HepG2 (cell line): ENCODE measurements at regions not wholly inside any gene's neighbourhood (a gene's known extent, or its start where the extent isn't known, plus 50 kb on each side); places are given as distances from the start of the nearest gene placed in this dataset.

Experiments
- ATAC-seq: fragments of 200-7000 bp; cut with Tn5 transposase; 3 replicates; pipeline ENCODE4 v1.9.1; 2020; ENCODE audit warnings: mild to moderate bottlenecking, moderate library complexity
- BruUV-seq: library from RNA; stranded (reverse); fragments of 400-500 nt; replicated peaks from 2 replicates; lab custom pipeline; 2021; lab: Mats Ljungman, UMichigan
- CTCF ChIA-PET: fragments of 300-600 bp; formaldehyde crosslinking; extraction: SDS; loops from one replicate; lab custom pipeline; 2021; ENCODE audit warnings: low total read pairs, inconsistent platforms, low intra/inter-chr PET ratio; lab: Yijun Ruan, JAX
- POLR2A ChIA-PET: fragments of 350-600 bp; sonication (Branson Sonifier 250); formaldehyde crosslinking; loops from one replicate; lab custom pipeline; 2020; ENCODE audit warnings: antibody characterized with exemption, inconsistent platforms; lab: Yijun Ruan, JAX
- DNase-seq: peaks from one replicate; pipeline ENCODE4 v3.0.0-alpha.2; 2015; ENCODE audit warnings: low spot score
- FAIRE-seq: peaks from 3 replicates; lab custom pipeline; 2011; peaks lifted over from hg19 to GRCh38; lab: Jason Lieb, UNC
- H2AFZ ChIP-seq: one replicate; pipeline ENCODE4 v1.6.1; 2011; ENCODE audit warnings: low read length, inconsistent platforms
- H3K27ac ChIP-seq: fragments of 300-600 bp; 3 replicates; pipeline ENCODE4 v1.8.0; 2011; ENCODE audit warnings: mixed run types, mild to moderate bottlenecking, mixed read lengths, low read length, inconsistent platforms; ENCODE audit not compliant: insufficient read depth; ENCODE audit errors: extremely low read length
- H3K27me3 ChIP-seq, 2 experiments: fragments of 200-600 bp in 1 of 2; 2 replicates in 1 of 2; 3 replicates in 1 of 2; pipeline versions ENCODE4 v1.6.0 to v1.8.0; 2011; ENCODE audit warnings: low read length in 2 of 2, mild to moderate bottlenecking in 2 of 2, moderate library complexity in 2 of 2, inconsistent platforms in 1 of 2; ENCODE audit not compliant: insufficient read depth in 2 of 2, control insufficient read depth in 1 of 2
- H3K36me3 ChIP-seq, 2 experiments: fragments of 200-600 bp in 1 of 2; replicated peaks in 1 of 2; 2 replicates in 1 of 2; 3 replicates in 1 of 2; pipeline versions ENCODE4 v1.5.1 to v1.8.0; 2011; ENCODE audit warnings: low read length in 2 of 2, inconsistent platforms in 1 of 2; ENCODE audit not compliant: insufficient read depth in 2 of 2, control insufficient read depth in 1 of 2
- H3K4me1 ChIP-seq: 2 replicates; pipeline ENCODE4 v1.5.1; 2012; ENCODE audit warnings: low read length, inconsistent platforms; ENCODE audit not compliant: insufficient read depth
- H3K4me2 ChIP-seq: 2 replicates; pipeline ENCODE4 v1.6.0; 2011; ENCODE audit warnings: low read depth, low read length, inconsistent platforms
- H3K4me3 ChIP-seq, 3 experiments: fragments of 200-600 bp in 1 of 3; sonication (generic), shearing (Covaris generic) in 1 of 3; replicated peaks in 1 of 3; 2 replicates each; pipeline ENCODE4 v1.5.1; 2011 to 2016; ENCODE audit warnings: low read length in 3 of 3, inconsistent platforms in 2 of 3, low read depth in 2 of 3, mild to moderate bottlenecking in 2 of 3, control low read depth in 1 of 3, mixed read lengths in 1 of 3; ENCODE audit not compliant: insufficient read depth in 1 of 3
- H3K79me2 ChIP-seq: one replicate; pipeline ENCODE4 v1.6.1; 2011; ENCODE audit warnings: low read length, inconsistent platforms; ENCODE audit not compliant: insufficient read depth
- H3K9ac ChIP-seq: 2 replicates; pipeline ENCODE4 v1.6.0; 2011; ENCODE audit warnings: mild to moderate bottlenecking, low read depth, low read length, inconsistent platforms; ENCODE audit not compliant: insufficient read depth
- H3K9me3 ChIP-seq: 2 replicates; pipeline ENCODE4 v1.5.1; 2012; ENCODE audit warnings: mild to moderate bottlenecking, low read length
- H4K20me1 ChIP-seq: 2 replicates; pipeline ENCODE4 v1.6.0; 2011; ENCODE audit warnings: inconsistent platforms, mild to moderate bottlenecking, low read length, moderate library complexity; ENCODE audit not compliant: insufficient read depth
- CBFB ChIP-seq: sonication (generic); formaldehyde crosslinking; IDR thresholded peaks from 2 replicates; pipeline ENCODE4 v1.4.0; 2020; ENCODE audit warnings: missing genetic modification reagents
- HBP1 ChIP-seq: IDR thresholded peaks from 2 replicates; pipeline ENCODE4 v1.6.1; 2016; ENCODE audit warnings: low read depth, control low read depth
- HDAC2 ChIP-seq: sonication (generic); formaldehyde crosslinking; IDR thresholded peaks from 2 replicates; pipeline ENCODE4 v1.4.0; 2020; ENCODE audit warnings: missing genetic modification reagents
- MAFF ChIP-seq: IDR thresholded peaks from 2 replicates; pipeline ENCODE4 v1.6.1; 2011; ENCODE audit warnings: low read depth, low read length, improper control_type of control experiment
- NCOA5 ChIP-seq: sonication (generic); formaldehyde crosslinking; IDR thresholded peaks from 2 replicates; pipeline ENCODE4 v1.4.0; 2020; ENCODE audit warnings: missing genetic modification reagents
- RXRB ChIP-seq: IDR thresholded peaks from 2 replicates; pipeline ENCODE4 v1.6.1; 2016; ENCODE audit warnings: borderline replicate concordance, missing genetic modification reagents, missing compliant biosample characterization
- SP1 ChIP-seq, 2 experiments: fragments of 450-650 bp in 1 of 2; sonication (generic) in 1 of 2; formaldehyde crosslinking in 1 of 2; IDR thresholded peaks; 2 replicates each; pipeline versions ENCODE4 v1.4.0 to v1.6.1; 2016 to 2020; ENCODE audit warnings: missing genetic modification reagents in 1 of 2
- TFE3 ChIP-seq: IDR thresholded peaks from 2 replicates; pipeline ENCODE4 v1.6.1; 2016
- THRA ChIP-seq: sonication (generic); formaldehyde crosslinking; IDR thresholded peaks from 2 replicates; pipeline ENCODE4 v1.4.0; 2020; ENCODE audit warnings: missing genetic modification reagents, borderline replicate concordance
- YY1 ChIP-seq: IDR thresholded peaks from 2 replicates; pipeline ENCODE4 v1.6.1; 2011; ENCODE audit warnings: low read length, low read depth, moderate library complexity, mild to moderate bottlenecking; ENCODE audit not compliant: insufficient read depth, insufficient replicate concordance
- ZNF556 ChIP-seq: sonication (generic); formaldehyde crosslinking; IDR thresholded peaks from 2 replicates; pipeline ENCODE4 v1.4.0; 2020; ENCODE audit warnings: mild to moderate bottlenecking, missing genetic modification reagents, borderline replicate concordance
- ZNF564 ChIP-seq: sonication (generic); formaldehyde crosslinking; IDR thresholded peaks from 2 replicates; pipeline ENCODE4 v1.8.1; 2023; ENCODE audit warnings: mild to moderate bottlenecking, missing genetic modification reagents
- ZNF720 ChIP-seq: sonication (generic); formaldehyde crosslinking; IDR thresholded peaks from 2 replicates; pipeline ENCODE4 v1.4.0; 2020; ENCODE audit warnings: missing genetic modification reagents
- ZNF781 ChIP-seq: sonication (generic); formaldehyde crosslinking; IDR thresholded peaks from 2 replicates; pipeline ENCODE4 v1.5.1; 2020; ENCODE audit warnings: borderline replicate concordance, mild to moderate bottlenecking, missing genetic modification reagents; ENCODE audit errors: not compliant biosample characterization
- WGBS: methylation state at CpG from one replicate; pipeline ENCODE4 v1.1.6; 2017; ENCODE audit warnings: low lambda C conversion rate; 5-methylcytosine and 5-hydroxymethylcytosine counted together
- in situ Hi-C: cut with HindIII; loops from 2 replicates; pipeline ENCODE4 v1.10.0; 2017; ENCODE audit warnings: low pct_unique_long_range_greater_than_20kb; ENCODE audit not compliant: extremely low pct_ligation_motif_present
- intact Hi-C: fragments of 100-400 bp; cut with micrococcal nuclease; formaldehyde crosslinking; loops from one replicate; pipeline ENCODE4 v1.10.0; 2022; ENCODE audit not compliant: unreplicated experiment

- in situ Hi-C loops (no loop called here), intact Hi-C loops (loop anchor here (5.0 kb wide), 1 partner anchor 326 kb away; no protein-coding TSS in a partner anchor)
- Histone ChIP-seq H3K27me3 (peaks cover 0 to 7% of the 10 kb centered on the region in 2 experiments; a peak in 2 of 5 replicates), H4K20me1 (no peaks in the 10 kb centered on the region), H3K4me3 (no peak overlapping the region), H3K9me3 (no peaks in the 10 kb centered on the region), H3K36me3 (no peaks in the 10 kb centered on the region), H3K9ac (no peak overlapping the region), H3K4me1 (peaks cover 24% of the 10 kb centered on the region), H3K4me2 (peak overlapping the region; percentile 7; the same call in 1 of the 2 replicates), H3K27ac (no peak overlapping the region), H2AFZ (no peak overlapping the region), H3K79me2 (no peaks in the 10 kb centered on the region)
- DNase-seq = peak; percentile 25
- ATAC-seq = peak; percentile 47
- POLR2A ChIA-PET = no interaction called here
- no TSS peak for BruUV-seq
- CTCF ChIA-PET = interaction anchor here (2.8 kb wide), 1 partner anchor 325 kb away, joined by 21 read pairs; no protein-coding TSS in a partner anchor
- 22% methylated on average over 3 of the region's 3 CpGs for WGBS
- no peak for FAIRE-seq
- no peak for TF ChIP-seq HDAC2 (CRISPR knock-in tag)
- no peak for TF ChIP-seq NCOA5
- TF ChIP-seq RXRB (CRISPR knock-in tag) = peak; percentile 11; the same call in 1 of the 2 replicates
- TF ChIP-seq THRA (CRISPR knock-in tag) = peak; percentile 64; the same call in 1 of the 2 replicates
Measured at GRCh38 chr11:34566208-34566551, 52.6 kb upstream of the ELF5 start.

- Histone ChIP-seq H3K27ac (no peak overlapping the region), H3K9ac (no peak overlapping the region), H3K36me3 (no peaks in the 10 kb centered on the region), H4K20me1 (no peaks in the 10 kb centered on the region), H3K4me3 (no peak overlapping the region), H3K9me3 (no peaks in the 10 kb centered on the region), H2AFZ (no peak overlapping the region), H3K79me2 (no peaks in the 10 kb centered on the region), H3K4me1 (peaks cover 24% of the 10 kb centered on the region), H3K4me2 (no peak overlapping the region), H3K27me3 (peaks cover 0 to 7% of the 10 kb centered on the region in 2 experiments; a peak in 2 of 5 replicates)
- ChIA-PET CTCF (interaction anchor here (2.8 kb wide), 1 partner anchor 324 kb away, joined by 21 read pairs; no protein-coding TSS in a partner anchor), POLR2A (no interaction called here)
- BruUV-seq = no TSS peak
- ATAC-seq (no peak), FAIRE-seq (no peak), DNase-seq (no peak)
- TF ChIP-seq MAFF (no peak), YY1 (no peak), SP1 (IDR thresholded peaks at IDR 0.05) (no peak), SP1 (CRISPR knock-in tag; IDR thresholded peaks at IDR 0.05) (no peak), TFE3 (CRISPR knock-in tag) (no peak), ZNF556 (CRISPR knock-in tag) (no peak), HBP1 (CRISPR knock-in tag) (no peak), ZNF564 (CRISPR knock-in tag) (no peak), ZNF781 (CRISPR knock-in tag) (no peak), ZNF720 (CRISPR knock-in tag) (no peak), CBFB (CRISPR knock-in tag) (no peak)
- intact Hi-C loops = loop anchor here (5.0 kb wide), 1 partner anchor 326 kb away; no protein-coding TSS in a partner anchor
- 79% methylated on average over 4 of the region's 4 CpGs for WGBS
- in situ Hi-C loops = no loop called here
Measured at GRCh38 chr11:34566736-34567135, 53.1 kb upstream of the ELF5 start.
